ENCODE measurements at regions not wholly inside any gene's neighbourhood (a gene's known extent, or its start where the extent isn't known, plus 50 kb on each side); places are given as distances from the start of the nearest gene placed in this dataset.

- no peak for TF ChIP-seq CTCF (IDR thresholded peaks at IDR 0.05)
- TF ChIP-seq POLR2A (IDR thresholded peaks at IDR 0.05) = no peak
Observed at GRCh38 chr7:35495377-35495776, 199.6 kb downstream of the HERPUD2 start.
